Panc1 (cell line): ENCODE measurements at regions not wholly inside any gene's neighbourhood (a gene's known extent, or its start where the extent isn't known, plus 50 kb on each side); places are given as distances from the start of the nearest gene placed in this dataset.

Experiments
- ATAC-seq: fragments of 200-7000 bp; cut with Tn5 transposase; 2 replicates; pipeline ENCODE4 v1.9.1; 2020; ENCODE audit warnings: mild to moderate bottlenecking, moderate library complexity
- BruUV-seq: library from RNA; stranded (reverse); fragments of 400-500 nt; replicated peaks from 2 replicates; lab custom pipeline; 2021; lab: Mats Ljungman, UMichigan
- CTCF ChIA-PET: fragments of 300-600 bp; sonication (Branson Sonifier 250); formaldehyde crosslinking; loops from one replicate; lab custom pipeline; 2022; ENCODE audit warnings: antibody characterized with exemption; lab: Charles Lee
- POLR2A ChIA-PET: fragments of 300-600 bp; sonication (Branson Sonifier 250); formaldehyde crosslinking; loops from one replicate; lab custom pipeline; 2022; ENCODE audit warnings: antibody characterized with exemption; lab: Charles Lee
- DNase-seq: peaks from one replicate; pipeline ENCODE4 v3.0.0-alpha.2; 2010; ENCODE audit warnings: low read depth, low spot score
- H3K27ac ChIP-seq: 2 replicates; pipeline ENCODE4 v1.5.1; 2011; ENCODE audit warnings: mild to moderate bottlenecking, low read length, inconsistent platforms
- H3K27me3 ChIP-seq: fragments of 200-500 bp; sonication (Bioruptor generic); 2 replicates; pipeline ENCODE4 v1.6.0; 2014; ENCODE audit warnings: low read length, inconsistent platforms; ENCODE audit not compliant: control insufficient read depth, insufficient read depth
- H3K36me3 ChIP-seq: fragments of 200-500 bp; sonication (Bioruptor generic); 2 replicates; pipeline ENCODE4 v1.5.1; 2014; ENCODE audit warnings: inconsistent platforms, mild to moderate bottlenecking, low read length, moderate library complexity; ENCODE audit not compliant: control insufficient read depth, insufficient read depth
- H3K4me1 ChIP-seq: 2 replicates; pipeline ENCODE4 v1.5.1; 2011; ENCODE audit warnings: inconsistent platforms, mild to moderate bottlenecking, low read length, moderate library complexity; ENCODE audit not compliant: control insufficient read depth, insufficient read depth
- H3K4me3 ChIP-seq, 2 experiments: 2 replicates each; pipeline ENCODE4 v1.5.1; 2011 to 2012; ENCODE audit warnings: low read depth in 2 of 2, low read length in 2 of 2, mild to moderate bottlenecking in 2 of 2, inconsistent platforms in 1 of 2, moderate library complexity in 1 of 2
- H3K9me3 ChIP-seq: fragments of 200-500 bp; sonication (Bioruptor generic); 2 replicates; pipeline ENCODE4 v1.5.1; 2014; ENCODE audit warnings: low read depth, mild to moderate bottlenecking, inconsistent platforms, low read length, moderate library complexity; ENCODE audit not compliant: control insufficient read depth, insufficient read depth
- POLR2AphosphoS5 ChIP-seq: IDR thresholded peaks from 2 replicates; pipeline ENCODE4 v1.6.1; 2012; ENCODE audit warnings: mild to moderate bottlenecking, low read depth, low read length, moderate library complexity
- REST ChIP-seq, 2 experiments: IDR thresholded peaks; 2 replicates each; pipeline ENCODE4 v1.6.1; 2011 to 2012; ENCODE audit warnings: low read depth in 2 of 2, control low read depth in 1 of 2, low read length in 1 of 2, mild to moderate bottlenecking in 1 of 2, moderate library complexity in 1 of 2; ENCODE audit not compliant: insufficient read depth in 1 of 2
- SIN3A ChIP-seq: IDR thresholded peaks from 2 replicates; pipeline ENCODE4 v1.6.1; 2012; ENCODE audit warnings: low read depth, mild to moderate bottlenecking, low read length, moderate library complexity, borderline replicate concordance; ENCODE audit not compliant: insufficient read depth
- TCF7L2 ChIP-seq: IDR thresholded peaks from 2 replicates; pipeline ENCODE4 v1.6.1; 2011; ENCODE audit warnings: mild to moderate bottlenecking, low read depth, low read length, inconsistent platforms
- in situ Hi-C: cut with HindIII; loops from 2 replicates; pipeline ENCODE4 v1.10.0; 2016; ENCODE audit warnings: low sequenced_read_pairs, low pct_unique_long_range_greater_than_20kb
- intact Hi-C: fragments of 100-400 bp; cut with micrococcal nuclease; formaldehyde crosslinking; loops from one replicate; pipeline ENCODE4 v1.10.0; 2022; ENCODE audit not compliant: unreplicated experiment
- TF ChIP-seq, protein P1 (sequence below): fragments of 450-650 bp; IDR thresholded peaks from 2 replicates; pipeline ENCODE4 v1.5.1; 2017; ENCODE audit warnings: mild to moderate bottlenecking

DNA sequence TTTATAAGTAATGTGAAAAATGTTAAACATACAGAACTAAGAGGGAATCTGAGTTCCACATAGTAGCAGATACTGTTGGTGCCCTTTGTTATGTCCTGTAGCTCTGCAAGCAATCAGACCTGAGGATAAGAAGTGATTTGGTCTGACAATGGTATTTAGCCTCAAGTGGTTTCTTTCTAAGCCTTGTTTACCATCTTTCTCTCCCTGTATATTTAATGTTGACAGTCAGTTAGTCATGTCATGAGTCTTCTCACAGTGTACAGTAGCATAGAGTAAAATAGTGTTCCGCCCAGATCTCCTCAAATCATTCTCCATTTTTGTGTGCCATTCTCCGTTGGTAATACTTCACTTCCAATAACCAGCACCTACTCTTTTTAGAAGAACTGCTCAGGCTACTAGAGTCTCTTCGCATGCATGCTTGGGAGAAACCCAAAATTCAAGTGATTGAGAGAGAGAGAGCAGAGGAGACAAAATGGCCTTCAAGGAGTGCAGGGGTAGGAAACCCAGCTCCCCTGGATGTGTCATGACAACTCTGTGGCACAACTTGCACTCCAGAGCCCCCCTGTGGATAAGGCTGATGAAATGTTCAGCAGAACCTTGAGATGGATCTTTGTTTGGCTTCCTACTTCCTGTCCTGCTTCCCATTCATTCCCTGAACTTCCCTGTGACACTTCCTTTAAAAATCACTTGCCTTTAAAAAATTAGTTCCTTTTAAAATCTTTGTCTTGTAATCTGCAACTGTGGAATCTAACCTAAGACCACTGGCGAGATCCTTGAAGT is 129.2 kb upstream of the FST start:
- ChIA-PET CTCF (no interaction called here), POLR2A (no interaction called here)
- BruUV-seq: no TSS peak
- no peak overlapping the region for H3K4me3 ChIP-seq
- intact Hi-C loops (no loop called here), in situ Hi-C loops (no loop called here)
- no peak for ATAC-seq
- H3K9me3 ChIP-seq: no peaks in the 10 kb centered on the region
- H3K4me1 ChIP-seq: no peaks in the 10 kb centered on the region
- no peak for DNase-seq
- H3K27ac ChIP-seq: no peak overlapping the region
- no peaks in the 10 kb centered on the region for H3K27me3 ChIP-seq
- no peak for TF ChIP-seq REST (IDR thresholded peaks at IDR 0.05; ENCODE audit: insufficient read depth in 1 of 2, low read depth in 2 of 2, low read length in 1 of 2)
- no peak for TF ChIP-seq SIN3A
- TF ChIP-seq, protein P1, sequence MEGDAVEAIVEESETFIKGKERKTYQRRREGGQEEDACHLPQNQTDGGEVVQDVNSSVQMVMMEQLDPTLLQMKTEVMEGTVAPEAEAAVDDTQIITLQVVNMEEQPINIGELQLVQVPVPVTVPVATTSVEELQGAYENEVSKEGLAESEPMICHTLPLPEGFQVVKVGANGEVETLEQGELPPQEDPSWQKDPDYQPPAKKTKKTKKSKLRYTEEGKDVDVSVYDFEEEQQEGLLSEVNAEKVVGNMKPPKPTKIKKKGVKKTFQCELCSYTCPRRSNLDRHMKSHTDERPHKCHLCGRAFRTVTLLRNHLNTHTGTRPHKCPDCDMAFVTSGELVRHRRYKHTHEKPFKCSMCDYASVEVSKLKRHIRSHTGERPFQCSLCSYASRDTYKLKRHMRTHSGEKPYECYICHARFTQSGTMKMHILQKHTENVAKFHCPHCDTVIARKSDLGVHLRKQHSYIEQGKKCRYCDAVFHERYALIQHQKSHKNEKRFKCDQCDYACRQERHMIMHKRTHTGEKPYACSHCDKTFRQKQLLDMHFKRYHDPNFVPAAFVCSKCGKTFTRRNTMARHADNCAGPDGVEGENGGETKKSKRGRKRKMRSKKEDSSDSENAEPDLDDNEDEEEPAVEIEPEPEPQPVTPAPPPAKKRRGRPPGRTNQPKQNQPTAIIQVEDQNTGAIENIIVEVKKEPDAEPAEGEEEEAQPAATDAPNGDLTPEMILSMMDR: no peak
- TF ChIP-seq POLR2AphosphoS5: no peak
- no peak for TF ChIP-seq TCF7L2
- no peaks in the 10 kb centered on the region for H3K36me3 ChIP-seq

- DNase-seq (no peak), ATAC-seq (no peak)
- BruUV-seq: no TSS peak
- H3K4me3 ChIP-seq: no peak overlapping the region
- TF ChIP-seq, protein P1: no peak
- no peak for TF ChIP-seq SIN3A
- TF ChIP-seq POLR2AphosphoS5: no peak
- no peak for TF ChIP-seq TCF7L2
- TF ChIP-seq REST (IDR thresholded peaks at IDR 0.05; ENCODE audit: insufficient read depth in 1 of 2, low read depth in 2 of 2, low read length in 1 of 2): no peak
- H3K27me3 ChIP-seq: no peaks in the 10 kb centered on the region
- CTCF ChIA-PET: no interaction called here
- no peaks in the 10 kb centered on the region for H3K4me1 ChIP-seq
- H3K36me3 ChIP-seq: no peaks in the 10 kb centered on the region
- H3K27ac ChIP-seq: no peak overlapping the region
- no peaks in the 10 kb centered on the region for H3K9me3 ChIP-seq
- POLR2A ChIA-PET: no interaction called here
- in situ Hi-C loops: no loop called here
- intact Hi-C loops: no loop called here
Observed at GRCh38 chr5:53355316-53355715, 125.1 kb upstream of the FST start.
